Stimulated activated memory B cell treated with anti-CD40 and anti-IgM and Interleukin-4, amounts not matched to agents 10 μg/mL and 1 μg/mL and 100 μg/mL, for 72 hours (primary cell): ENCODE measurements at regions not wholly inside any gene's neighbourhood (a gene's known extent, or its start where the extent isn't known, plus 50 kb on each side); places are given as distances from the start of the nearest gene placed in this dataset.

Source experiments
- ATAC-seq: fragments of 150-1000 bp; cut with Tn5 transposase; 2 replicates; pipeline ENCODE4 v1.10.0; 2021
- H3K27ac Mint-ChIP-seq: one replicate; pipeline ENCODE4 v1.8.0; 2022; ENCODE audit warnings: mild to moderate bottlenecking, mixed read lengths
- H3K27me3 Mint-ChIP-seq: one replicate; pipeline ENCODE4 v1.8.0; 2022; ENCODE audit warnings: mixed read lengths
- H3K36me3 Mint-ChIP-seq: one replicate; pipeline ENCODE4 v1.8.0; 2022; ENCODE audit warnings: mixed read lengths
- H3K4me1 Mint-ChIP-seq: one replicate; pipeline ENCODE4 v1.8.0; 2022; ENCODE audit warnings: mixed read lengths
- H3K4me3 Mint-ChIP-seq: one replicate; pipeline ENCODE4 v1.8.0; 2022; ENCODE audit warnings: mild to moderate bottlenecking, moderate library complexity, mixed read lengths
- H3K9me3 Mint-ChIP-seq: one replicate; pipeline ENCODE4 v1.8.0; 2022; ENCODE audit warnings: mixed read lengths

GRCh38 chr15:31477301-31477700 is 150.7 kb downstream of the KLF13 start:
- Mint-ChIP-seq H3K27ac (no peak overlapping the region), H3K27me3 (peaks cover 14% of the 10 kb centered on the region), H3K4me1 (peaks cover 25% of the 10 kb centered on the region), H3K4me3 (no peak overlapping the region), H3K36me3 (no peaks in the 10 kb centered on the region), H3K9me3 (no peaks in the 10 kb centered on the region)
- ATAC-seq, result no peak

DNA sequence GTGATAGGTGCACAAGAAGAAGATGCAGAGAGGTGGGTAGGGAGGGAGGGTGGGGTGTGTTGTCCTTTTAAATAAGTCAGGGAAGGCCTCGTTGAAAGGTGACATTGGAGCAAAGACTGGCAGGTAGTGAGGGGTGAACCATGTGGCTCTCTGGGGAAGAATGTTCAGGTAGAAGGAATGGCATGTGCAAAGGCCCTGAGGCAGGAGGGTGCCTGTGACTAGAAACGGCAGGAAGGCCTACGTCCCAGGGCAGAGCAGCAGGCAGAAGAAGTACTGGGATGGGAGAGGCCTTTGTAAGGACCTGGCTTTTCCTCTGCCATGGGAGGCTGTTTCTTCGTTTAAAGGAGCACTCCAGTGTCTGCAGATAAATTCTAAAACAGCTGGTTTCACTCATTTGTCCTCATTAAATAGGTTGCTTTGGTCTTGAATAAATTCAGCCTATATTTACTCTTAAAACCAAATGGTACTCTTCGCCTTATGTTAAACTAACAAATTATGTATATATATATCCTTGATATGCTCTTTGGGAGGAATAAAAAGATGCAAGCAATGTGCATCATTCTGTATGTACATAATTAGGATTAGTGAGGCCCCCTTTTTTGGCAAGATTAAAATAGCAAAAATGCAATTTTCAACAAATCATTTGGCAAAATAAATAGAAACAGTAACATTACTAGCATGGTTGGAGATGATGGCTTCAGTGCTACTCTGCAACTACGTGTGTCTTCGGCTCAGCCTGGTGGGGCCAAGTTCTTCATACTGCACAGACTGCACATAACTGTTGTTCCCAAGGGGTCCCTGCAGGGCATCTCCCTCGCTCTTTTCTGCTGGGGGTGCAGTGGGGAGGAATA is 151.4 kb downstream of the KLF13 start:
- Mint-ChIP-seq H3K36me3 (no peaks in the 10 kb centered on the region), H3K9me3 (no peaks in the 10 kb centered on the region), H3K4me3 (no peak overlapping the region), H3K27ac (no peak overlapping the region), H3K27me3 (peaks cover 22% of the 10 kb centered on the region), H3K4me1 (peaks cover 18% of the 10 kb centered on the region)
- no peak for ATAC-seq

GRCh38 chr15:31478702-31479221 is 152.1 kb downstream of the KLF13 start:
- H3K27me3 Mint-ChIP-seq, result peaks cover 23% of the 10 kb centered on the region
- H3K4me1 Mint-ChIP-seq, result peaks cover 11% of the 10 kb centered on the region
- ATAC-seq, result no peak
- H3K36me3 Mint-ChIP-seq, result no peaks in the 10 kb centered on the region
- no peak overlapping the region for H3K27ac Mint-ChIP-seq
- H3K9me3 Mint-ChIP-seq, result no peaks in the 10 kb centered on the region
- no peak overlapping the region for H3K4me3 Mint-ChIP-seq

DNA sequence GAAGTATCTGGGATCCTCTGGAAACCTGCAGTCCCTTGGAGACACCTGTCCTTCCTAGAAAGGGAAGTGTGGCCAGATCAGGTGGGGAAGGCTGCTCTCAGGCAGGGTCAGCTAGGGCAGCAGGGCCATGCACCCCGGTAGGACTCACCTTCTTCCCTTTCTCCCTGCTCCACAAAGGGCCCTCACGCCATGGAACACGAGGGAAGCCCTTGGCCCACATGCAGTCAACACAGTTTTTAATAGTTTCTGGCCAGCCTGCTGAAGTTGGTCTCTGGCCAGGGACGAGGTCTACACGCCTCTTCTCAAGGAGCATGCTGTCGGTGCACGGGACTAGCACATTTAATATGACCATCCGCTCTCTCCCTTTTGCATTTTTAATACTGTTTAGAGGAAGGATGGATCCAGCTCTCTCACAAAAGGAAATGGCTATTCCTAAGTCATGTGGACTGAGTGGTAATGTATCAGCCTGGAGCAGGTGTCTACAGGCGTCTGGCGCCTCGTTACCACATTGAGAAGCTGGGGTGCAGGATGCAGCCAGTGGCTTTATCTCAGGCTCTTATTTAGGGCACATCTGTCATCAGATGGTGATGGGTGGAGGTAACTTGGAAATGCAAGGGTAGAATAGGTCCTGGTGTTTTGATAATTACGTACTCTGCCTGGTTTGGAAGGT is 153.9 kb downstream of the KLF13 start:
- H3K27ac Mint-ChIP-seq, result no peak overlapping the region
- no peak overlapping the region for H3K4me3 Mint-ChIP-seq

GRCh38 chr15:31481142-31481541 is 154.5 kb downstream of the KLF13 start:
- H3K9me3 Mint-ChIP-seq, result peaks cover 3% of the 10 kb centered on the region
- H3K4me3 Mint-ChIP-seq, result no peak overlapping the region
- H3K36me3 Mint-ChIP-seq, result peaks cover 6% of the 10 kb centered on the region

More for the DNA sequence above, 153.9 kb downstream of the KLF13 start:
- ATAC-seq, result no peak
- peaks cover 6% of the 10 kb centered on the region for H3K4me1 Mint-ChIP-seq
- peaks cover 6% of the 10 kb centered on the region for H3K36me3 Mint-ChIP-seq
- peaks cover 33% of the 10 kb centered on the region for H3K27me3 Mint-ChIP-seq
- peaks cover 3% of the 10 kb centered on the region for H3K9me3 Mint-ChIP-seq

GRCh38 chr15:31482122-31482922 is 155.7 kb downstream of the KLF13 start:
- peaks cover 11% of the 10 kb centered on the region for H3K4me1 Mint-ChIP-seq

More at GRCh38 chr15:31481142-31481541, 154.5 kb downstream of the KLF13 start:
- peaks cover 6% of the 10 kb centered on the region for H3K4me1 Mint-ChIP-seq
- no peak for ATAC-seq
- H3K27ac Mint-ChIP-seq, result no peak overlapping the region
- H3K27me3 Mint-ChIP-seq, result peaks cover 33% of the 10 kb centered on the region

GRCh38 chr15:31483053-31483985 is 156.7 kb downstream of the KLF13 start:
- Mint-ChIP-seq H3K9me3 (peaks cover 3% of the 10 kb centered on the region), H3K27me3 (peaks cover 33% of the 10 kb centered on the region), H3K36me3 (peaks cover 6% of the 10 kb centered on the region), H3K27ac (peak overlapping the region; percentile 69), H3K4me1 (peaks cover 21% of the 10 kb centered on the region), H3K4me3 (peak overlapping the region; percentile 78)
- peak; percentile 53 for ATAC-seq

More at GRCh38 chr15:31482122-31482922, 155.7 kb downstream of the KLF13 start:
- Mint-ChIP-seq H3K27me3 (peaks cover 33% of the 10 kb centered on the region), H3K36me3 (peaks cover 6% of the 10 kb centered on the region), H3K4me3 (peak overlapping the region; percentile 78), H3K9me3 (peaks cover 3% of the 10 kb centered on the region), H3K27ac (peak overlapping the region; percentile 69)
- ATAC-seq, result no peak

- H3K9me3 Mint-ChIP-seq, result peaks cover 3% of the 10 kb centered on the region
- H3K36me3 Mint-ChIP-seq, result peaks cover 6% of the 10 kb centered on the region
- peaks cover 33% of the 10 kb centered on the region for H3K27me3 Mint-ChIP-seq
- H3K27ac Mint-ChIP-seq, result peak overlapping the region; percentile 23
- peak overlapping the region; percentile 73 for H3K4me3 Mint-ChIP-seq
- ATAC-seq, result no peak
- H3K4me1 Mint-ChIP-seq, result peaks cover 29% of the 10 kb centered on the region
Measured at GRCh38 chr15:31483986-31484951, 157.6 kb downstream of the KLF13 start.

- Mint-ChIP-seq H3K27me3 (peaks cover 33% of the 10 kb centered on the region), H3K27ac (no peak overlapping the region), H3K36me3 (peaks cover 6% of the 10 kb centered on the region), H3K9me3 (peaks cover 3% of the 10 kb centered on the region), H3K4me1 (peaks cover 36% of the 10 kb centered on the region), H3K4me3 (peak overlapping the region; percentile 73)
- no peak for ATAC-seq
Measured at GRCh38 chr15:31484986-31485385, 158.4 kb downstream of the KLF13 start.

DNA sequence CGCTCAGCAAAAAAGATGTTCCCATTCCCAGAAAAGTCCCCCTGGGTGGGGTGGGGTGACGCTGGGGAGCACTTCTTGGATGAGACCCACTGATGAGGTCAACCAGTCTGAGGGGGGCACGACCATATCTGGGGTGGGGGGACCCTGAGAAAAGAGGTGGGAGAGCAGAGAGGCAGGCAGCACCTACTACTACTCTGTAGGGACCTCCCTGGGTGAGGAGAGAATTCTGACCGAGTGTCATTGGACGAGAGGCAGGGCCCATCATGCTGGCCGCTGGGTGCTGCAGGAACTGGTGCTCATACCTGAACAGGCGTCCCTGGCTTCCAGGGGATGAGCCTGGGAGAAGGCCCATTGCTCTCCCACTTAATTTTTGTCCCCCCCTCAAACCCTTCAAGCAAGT is 158.8 kb downstream of the KLF13 start:
- no peak for ATAC-seq
- H3K9me3 Mint-ChIP-seq, result peaks cover 3% of the 10 kb centered on the region
- H3K4me1 Mint-ChIP-seq, result peaks cover 40% of the 10 kb centered on the region
- H3K36me3 Mint-ChIP-seq, result peaks cover 6% of the 10 kb centered on the region
- H3K27ac Mint-ChIP-seq, result no peak overlapping the region
- peaks cover 30% of the 10 kb centered on the region for H3K27me3 Mint-ChIP-seq
- no peak overlapping the region for H3K4me3 Mint-ChIP-seq

- Mint-ChIP-seq H3K36me3 (peaks cover 6% of the 10 kb centered on the region), H3K4me3 (no peak overlapping the region), H3K9me3 (peaks cover 3% of the 10 kb centered on the region), H3K27ac (no peak overlapping the region), H3K4me1 (peaks cover 40% of the 10 kb centered on the region), H3K27me3 (peaks cover 26% of the 10 kb centered on the region)
- no peak for ATAC-seq
Measured at GRCh38 chr15:31485911-31486461, 159.4 kb downstream of the KLF13 start.

- Mint-ChIP-seq H3K27me3 (peaks cover 26% of the 10 kb centered on the region), H3K27ac (no peak overlapping the region), H3K9me3 (peaks cover 7% of the 10 kb centered on the region), H3K36me3 (peaks cover 6% of the 10 kb centered on the region), H3K4me1 (peaks cover 40% of the 10 kb centered on the region), H3K4me3 (no peak overlapping the region)
- no peak for ATAC-seq
Measured at GRCh38 chr15:31486506-31486905, 159.9 kb downstream of the KLF13 start.
